GM23248 (cell line): ENCODE measurements at regions not wholly inside any gene's neighbourhood (a gene's known extent, or its start where the extent isn't known, plus 50 kb on each side); places are given as distances from the start of the nearest gene placed in this dataset.

Experiments used
- EZH2 ChIP-seq: fragments of 200-600 bp; sonication (generic); IDR thresholded peaks from 2 replicates; pipeline ENCODE4 v1.6.1; 2018; ENCODE audit warnings: antibody characterized with exemption, mild to moderate bottlenecking; ENCODE audit not compliant: insufficient read depth, poor library complexity, severe bottlenecking
- EZH2phosphoT487 ChIP-seq: fragments of 200-600 bp; sonication (generic); IDR thresholded peaks from 2 replicates; pipeline ENCODE4 v1.6.1; 2018; ENCODE audit warnings: antibody characterized with exemption, moderate library complexity, mild to moderate bottlenecking, low read depth; ENCODE audit not compliant: insufficient read depth

DNA sequence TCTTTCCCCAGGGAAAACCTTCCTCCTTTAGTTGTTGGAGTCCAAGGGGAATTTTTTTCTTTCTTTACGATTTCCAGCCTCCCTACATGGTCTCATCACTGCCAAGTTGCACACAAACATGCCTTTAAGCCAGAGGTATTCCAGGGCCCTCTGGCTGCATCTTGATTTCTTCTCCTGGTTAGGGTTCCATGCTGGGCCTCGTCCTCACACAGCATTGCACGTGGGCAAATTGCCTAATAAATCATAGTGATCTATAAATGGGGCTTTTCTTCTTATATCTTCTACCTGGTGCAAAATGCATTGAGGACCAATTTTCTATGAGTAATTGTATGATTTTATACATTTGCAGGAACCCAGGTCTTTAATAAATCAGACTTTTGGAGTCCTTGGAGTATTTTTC lies 284.2 kb downstream of the C7orf25 start:
- no peak for TF ChIP-seq EZH2
- no peak for TF ChIP-seq EZH2phosphoT487
